ENCODE measurements at regions not wholly inside any gene's neighbourhood (a gene's known extent, or its start where the extent isn't known, plus 50 kb on each side); places are given as distances from the start of the nearest gene placed in this dataset.

GRCh38 chr18:28313602-28314001 lies 136.7 kb upstream of the CDH2 start:
- no peak for TF ChIP-seq CTCF (CRISPR knock-in tag; IDR thresholded peaks at IDR 0.05)
- TF ChIP-seq POLR2AphosphoS5 (IDR thresholded peaks at IDR 0.05; ENCODE audit: low read depth, low read length): no peak
- TF ChIP-seq ZFP1 (CRISPR knock-in tag; IDR thresholded peaks at IDR 0.05): no peak
- no peak for TF ChIP-seq ZNF619 (CRISPR knock-in tag; IDR thresholded peaks at IDR 0.05)
- no peak for TF ChIP-seq HDAC2 (CRISPR knock-in tag; IDR thresholded peaks at IDR 0.05)
- TF ChIP-seq RNF2 (conservative IDR thresholded peaks at IDR 0.05; ENCODE audit: low read depth): no peak
- TF ChIP-seq NR2F6 (IDR thresholded peaks at IDR 0.05): no peak
- TF ChIP-seq NR2F6 (CRISPR knock-in tag; IDR thresholded peaks at IDR 0.05): no peak
